Transverse colon (tissue), 4 donors: ENCODE measurements at regions not wholly inside any gene's neighbourhood (a gene's known extent, or its start where the extent isn't known, plus 50 kb on each side); places are given as distances from the start of the nearest gene placed in this dataset.

ENCODE experiments used
- DNase-seq: peaks from one replicate; pipeline ENCODE4 v3.0.0-alpha.2; 2019
- H3K27ac ChIP-seq, 4 donors: fragments of 200-600 bp; sonication (generic); 2 replicates each; pipeline ENCODE4 v1.5.1; 2016 to 2018; ENCODE audit warnings: inconsistent platforms in 4 of 4
- H3K27me3 ChIP-seq: fragments of 200-600 bp; sonication (generic); 2 replicates; pipeline ENCODE4 v1.5.1; 2017; ENCODE audit warnings: inconsistent platforms
- H3K36me3 ChIP-seq, 4 donors: fragments of 200-600 bp; sonication (generic); 2 replicates each; pipeline ENCODE4 v1.5.1; 2017 to 2019; ENCODE audit warnings: inconsistent platforms in 4 of 4
- H3K4me1 ChIP-seq, 4 donors: fragments of 200-600 bp; sonication (generic); 2 replicates each; pipeline ENCODE4 v1.5.1; 2017 to 2020; ENCODE audit warnings: inconsistent platforms in 4 of 4
- H3K4me3 ChIP-seq, 4 donors: fragments of 200-600 bp; sonication (generic); 1 replicate in 1 of 4; 2 replicates in 3 of 4; pipeline versions ENCODE4 v1.5.1 to v1.6.1; 2017 to 2019; ENCODE audit warnings: inconsistent platforms in 4 of 4
- H3K9me3 ChIP-seq, 2 donors: fragments of 200-600 bp; sonication (generic); 2 replicates each; pipeline ENCODE4 v1.5.1; 2017 to 2019; ENCODE audit warnings: inconsistent platforms in 2 of 2
- EP300 ChIP-seq: sonication (generic); formaldehyde crosslinking; IDR thresholded peaks from one replicate; pipeline ENCODE4 v1.6.1; 2017; ENCODE audit warnings: antibody characterized with exemption, low read depth
- POLR2A ChIP-seq: fragments of 450-650 bp; IDR thresholded peaks from one replicate; pipeline ENCODE4 v1.6.1; 2016; ENCODE audit warnings: antibody characterized with exemption, mild to moderate bottlenecking, moderate library complexity
- POLR2AphosphoS5 ChIP-seq, 3 donors: sonication (generic); formaldehyde crosslinking; IDR thresholded peaks; one replicate each; pipeline ENCODE4 v1.6.1; 2016; ENCODE audit warnings: antibody characterized with exemption in 3 of 3
- WGBS, 2 donors: methylation state at CpG; one replicate each; pipeline ENCODE4 v1.1.5; 2018; ENCODE audit warnings: low coverage in 1 of 2; 5-methylcytosine and 5-hydroxymethylcytosine counted together
- in situ Hi-C, 4 donors: fragments of 200-750 bp; cut with MboI; loops; one replicate each; pipeline versions ENCODE4 v1.15.0 to v1.15.1; 2017; ENCODE audit warnings: low sequenced_read_pairs in 3 of 4, low pct_ligation_motif_present in 1 of 4, low pct_unique_long_range_greater_than_20kb in 1 of 4
- intact Hi-C: fragments of 100-400 bp; cut with DNase I; formaldehyde crosslinking; loops from one replicate; pipeline ENCODE4 v1.15.1; 2023; ENCODE audit warnings: low total_unique reads
- TF ChIP-seq, protein P1 (sequence below), 5 experiments: fragments of 200-600 bp in 3 of 5; fragments of 450-650 bp in 2 of 5; sonication (generic) in 3 of 5; IDR thresholded peaks; 1 replicate in 2 of 5; 2 replicates in 3 of 5; pipeline ENCODE4 v1.5.1; 2016 to 2017; ENCODE audit warnings: antibody characterized with exemption in 5 of 5, inconsistent platforms in 3 of 5, mild to moderate bottlenecking in 2 of 5, moderate library complexity in 1 of 5

DNA sequence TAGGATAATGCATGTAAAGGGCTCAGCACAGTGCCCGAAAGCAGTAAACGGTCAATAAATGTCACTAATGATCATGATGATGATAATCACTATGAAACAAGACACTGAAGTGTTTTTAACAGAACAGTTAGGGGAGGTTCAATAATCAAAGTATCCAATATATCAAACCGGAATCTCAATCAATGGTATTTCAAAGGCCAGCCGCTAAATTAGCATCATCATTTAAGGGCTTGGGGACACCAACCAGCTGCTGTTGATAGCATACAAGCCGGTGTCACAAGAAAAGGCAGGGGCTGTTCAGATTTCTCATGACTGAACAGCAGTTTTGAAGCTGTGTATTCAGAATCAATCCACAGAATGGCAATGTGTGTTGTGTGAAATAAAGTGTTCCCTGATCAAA lies 316.0 kb upstream of the NPVF start:
- H3K9me3 ChIP-seq: no peaks in the 10 kb centered on the region
- no peak for DNase-seq
- H3K4me1 ChIP-seq: no peaks in the 10 kb centered on the region
- no peaks in the 10 kb centered on the region for H3K36me3 ChIP-seq
- no peak overlapping the region for H3K27ac ChIP-seq
- WGBS, 2 donors: 71 to 87% methylated on average over 4 to 5 of the region's 5 CpGs
- in situ Hi-C loops (loop anchor here in 1 of 4 donors (10.0 kb wide), 1 partner anchor 149 kb away; no protein-coding TSS in a partner anchor), intact Hi-C loops (no loop called here)
- H3K27me3 ChIP-seq: no peaks in the 10 kb centered on the region
- H3K4me3 ChIP-seq: no peak overlapping the region
- TF ChIP-seq POLR2AphosphoS5 (IDR thresholded peaks at IDR 0.05): no peak
- TF ChIP-seq, protein P1, sequence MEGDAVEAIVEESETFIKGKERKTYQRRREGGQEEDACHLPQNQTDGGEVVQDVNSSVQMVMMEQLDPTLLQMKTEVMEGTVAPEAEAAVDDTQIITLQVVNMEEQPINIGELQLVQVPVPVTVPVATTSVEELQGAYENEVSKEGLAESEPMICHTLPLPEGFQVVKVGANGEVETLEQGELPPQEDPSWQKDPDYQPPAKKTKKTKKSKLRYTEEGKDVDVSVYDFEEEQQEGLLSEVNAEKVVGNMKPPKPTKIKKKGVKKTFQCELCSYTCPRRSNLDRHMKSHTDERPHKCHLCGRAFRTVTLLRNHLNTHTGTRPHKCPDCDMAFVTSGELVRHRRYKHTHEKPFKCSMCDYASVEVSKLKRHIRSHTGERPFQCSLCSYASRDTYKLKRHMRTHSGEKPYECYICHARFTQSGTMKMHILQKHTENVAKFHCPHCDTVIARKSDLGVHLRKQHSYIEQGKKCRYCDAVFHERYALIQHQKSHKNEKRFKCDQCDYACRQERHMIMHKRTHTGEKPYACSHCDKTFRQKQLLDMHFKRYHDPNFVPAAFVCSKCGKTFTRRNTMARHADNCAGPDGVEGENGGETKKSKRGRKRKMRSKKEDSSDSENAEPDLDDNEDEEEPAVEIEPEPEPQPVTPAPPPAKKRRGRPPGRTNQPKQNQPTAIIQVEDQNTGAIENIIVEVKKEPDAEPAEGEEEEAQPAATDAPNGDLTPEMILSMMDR (IDR thresholded peaks at IDR 0.05): no peak
- no peak for TF ChIP-seq EP300
- TF ChIP-seq POLR2A: no peak

DNA sequence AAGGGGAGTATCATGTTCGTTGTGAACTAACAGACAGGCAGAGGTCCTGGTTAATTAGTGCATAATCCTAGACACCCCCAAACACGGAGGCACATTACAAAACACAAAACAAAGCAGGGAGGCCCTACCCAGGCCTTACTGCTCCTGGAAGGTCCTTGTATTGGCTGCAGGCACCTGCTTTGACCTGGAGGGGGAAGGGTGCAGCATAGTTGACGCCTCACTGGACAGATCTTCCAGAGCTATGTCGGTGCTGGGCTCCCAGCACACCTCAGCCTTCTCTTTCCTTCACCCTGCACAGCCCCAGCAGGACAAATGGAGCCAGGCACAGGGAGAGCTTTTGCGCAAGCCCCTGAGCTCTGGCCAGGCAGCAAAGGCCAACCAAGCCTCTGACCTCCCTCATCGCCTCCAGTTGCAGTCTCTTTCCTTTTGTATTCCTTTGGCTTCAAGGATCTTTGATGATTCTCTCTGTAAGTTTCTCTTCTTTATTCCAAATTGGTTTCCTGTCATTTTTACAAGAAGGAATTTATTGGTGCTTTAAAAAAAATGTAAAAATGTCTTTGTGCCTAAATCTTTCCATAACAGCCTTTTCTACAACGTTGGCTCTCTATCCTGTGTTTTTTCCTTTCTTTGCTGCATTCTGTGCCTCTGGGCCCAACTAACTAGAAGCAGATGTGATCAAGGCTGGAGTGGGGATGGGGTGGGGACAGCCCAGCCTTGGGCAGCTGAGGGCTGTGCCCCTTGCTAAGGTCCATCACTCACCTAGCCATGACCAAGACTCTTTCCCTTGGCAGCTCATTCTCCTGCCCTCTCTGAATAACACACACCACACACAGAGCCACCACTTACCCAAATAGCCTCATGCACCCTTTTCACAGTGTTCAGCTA lies 317.1 kb upstream of the NPVF start:
- intact Hi-C loops: no loop called here
- no peak overlapping the region for H3K27ac ChIP-seq
- H3K27me3 ChIP-seq: no peaks in the 10 kb centered on the region
- no peaks in the 10 kb centered on the region for H3K36me3 ChIP-seq
- DNase-seq: no peak
- in situ Hi-C loops: loop anchor here in 1 of 4 donors (10.0 kb wide), 1 partner anchor 151 kb away; no protein-coding TSS in a partner anchor
- H3K4me1 ChIP-seq: no peaks in the 10 kb centered on the region
- 68 to 73% methylated on average over 4 to 7 of the region's 7 CpGs for WGBS, 2 donors
- H3K4me3 ChIP-seq: no peak overlapping the region
- H3K9me3 ChIP-seq: no peaks in the 10 kb centered on the region
- TF ChIP-seq POLR2A (no peak), EP300 (no peak)
- TF ChIP-seq, protein P1 (IDR thresholded peaks at IDR 0.05): no peak

DNA sequence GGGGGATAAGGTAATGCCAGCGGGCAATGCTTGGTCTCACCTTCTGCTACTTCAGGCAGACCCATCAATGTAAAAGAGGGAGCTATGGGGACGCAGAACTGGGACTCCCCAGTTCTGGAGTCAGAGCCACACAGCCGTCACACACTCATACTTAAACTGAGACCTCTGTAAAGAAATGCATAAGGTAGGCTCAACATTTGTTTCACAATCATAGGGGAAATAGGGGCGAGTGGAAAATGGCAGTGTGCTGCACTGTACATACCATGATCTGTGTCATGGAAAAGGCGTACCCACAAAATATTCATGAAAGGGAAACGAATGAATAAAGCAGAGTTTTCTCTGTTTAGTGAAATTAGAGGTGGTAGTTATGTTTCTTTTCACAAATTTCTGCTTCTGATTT lies 318.0 kb upstream of the NPVF start:
- intact Hi-C loops (no loop called here), in situ Hi-C loops (loop anchor here in 1 of 4 donors (10.0 kb wide), 1 partner anchor 152 kb away; no protein-coding TSS in a partner anchor)
- TF ChIP-seq EP300: no peak
- TF ChIP-seq, protein P1 (IDR thresholded peaks at IDR 0.05): no peak
- no peak for TF ChIP-seq POLR2A
- TF ChIP-seq POLR2AphosphoS5 (IDR thresholded peaks at IDR 0.05): no peak
- H3K4me3 ChIP-seq: no peak overlapping the region
- no peaks in the 10 kb centered on the region for H3K4me1 ChIP-seq
- H3K36me3 ChIP-seq: no peaks in the 10 kb centered on the region
- no peak overlapping the region for H3K27ac ChIP-seq
- H3K27me3 ChIP-seq: no peaks in the 10 kb centered on the region
- DNase-seq: no peak
- 88 to 94% methylated on average over 3 to 6 of the region's 6 CpGs for WGBS, 2 donors
- H3K9me3 ChIP-seq: no peaks in the 10 kb centered on the region

DNA sequence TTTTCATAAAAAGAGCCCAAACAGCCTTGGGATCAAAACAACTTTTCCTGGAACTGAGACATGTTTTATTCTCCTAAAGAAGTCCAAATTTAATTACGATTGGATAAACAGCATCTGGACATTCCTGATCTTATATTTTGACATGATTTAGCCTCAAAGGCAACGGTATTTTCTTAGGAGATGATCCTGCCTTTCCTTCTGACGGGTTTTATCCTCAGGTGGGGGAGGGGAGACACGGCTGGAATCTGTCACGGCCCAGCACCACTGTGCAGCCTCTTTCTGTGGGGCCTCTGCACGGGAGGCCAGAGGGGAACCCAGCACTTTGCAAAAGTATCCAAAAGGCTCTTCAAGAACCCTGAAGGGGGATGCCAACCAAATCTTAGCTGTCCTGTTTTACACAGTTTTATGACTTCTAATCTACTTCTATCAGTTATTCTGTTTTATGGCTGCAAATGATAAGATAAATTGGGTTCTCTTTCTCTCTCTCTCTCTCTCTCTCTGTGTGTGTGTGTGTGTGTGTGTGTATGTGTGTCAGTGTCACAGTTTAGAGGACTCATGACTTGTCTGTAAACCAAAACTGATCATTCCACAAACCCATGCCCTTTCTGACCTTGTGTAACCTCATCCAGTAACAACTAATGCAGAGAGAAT lies 321.1 kb upstream of the NPVF start:
- TF ChIP-seq, protein P1 (IDR thresholded peaks at IDR 0.05): no peak
- TF ChIP-seq POLR2AphosphoS5 (IDR thresholded peaks at IDR 0.05): no peak
- TF ChIP-seq POLR2A: no peak
- no peak for TF ChIP-seq EP300
- Histone ChIP-seq H3K9me3 (no peaks in the 10 kb centered on the region), H3K36me3 (no peaks in the 10 kb centered on the region), H3K4me1 (no peaks in the 10 kb centered on the region), H3K4me3 (no peak overlapping the region), H3K27ac (no peak overlapping the region), H3K27me3 (no peaks in the 10 kb centered on the region)
- DNase-seq: no peak
- intact Hi-C loops: no loop called here
- in situ Hi-C loops: loop anchor here in 1 of 4 donors (10.0 kb wide), 1 partner anchor 155 kb away; no protein-coding TSS in a partner anchor
- WGBS, 2 donors: 32 to 37% methylated on average over 3 to 6 of the region's 6 CpGs
